Mesenchymal stem cell (in vitro differentiated cells and primary cell): ENCODE measurements at regions not wholly inside any gene's neighbourhood (a gene's known extent, or its start where the extent isn't known, plus 50 kb on each side); places are given as distances from the start of the nearest gene placed in this dataset.

Experiments used
- DNase-seq: peaks from one replicate; pipeline ENCODE4 v3.0.0-alpha.2; 2013
- H2AFZ ChIP-seq: one replicate; pipeline ENCODE4 v1.6.1; 2013; ENCODE audit warnings: low read depth, mild to moderate bottlenecking, control low read depth, inconsistent platforms, low read length, moderate library complexity
- H2AK5ac ChIP-seq: 2 replicates; pipeline ENCODE4 v1.6.1; 2013; ENCODE audit warnings: low read length, moderate library complexity, mild to moderate bottlenecking, inconsistent platforms; ENCODE audit not compliant: severe bottlenecking
- H2BK120ac ChIP-seq: one replicate; pipeline ENCODE4 v1.6.1; 2013; ENCODE audit warnings: low read depth, mild to moderate bottlenecking, inconsistent platforms, low read length, moderate library complexity
- H2BK12ac ChIP-seq, 2 experiments: one replicate each; pipeline ENCODE4 v1.6.1; 2013; ENCODE audit warnings: inconsistent platforms in 2 of 2, low read length in 2 of 2, mild to moderate bottlenecking in 2 of 2, moderate library complexity in 2 of 2, control low read depth in 1 of 2
- H2BK15ac ChIP-seq: one replicate; pipeline ENCODE4 v1.6.1; 2013; ENCODE audit warnings: mild to moderate bottlenecking, low read depth, inconsistent platforms; ENCODE audit not compliant: poor library complexity, severe bottlenecking
- H2BK5ac ChIP-seq: 2 replicates; pipeline ENCODE4 v1.6.1; 2013; ENCODE audit warnings: low read depth, mild to moderate bottlenecking, low read length, control low read depth, inconsistent platforms; ENCODE audit not compliant: poor library complexity, severe bottlenecking
- H3K14ac ChIP-seq, 2 experiments: one replicate each; pipeline ENCODE4 v1.6.1; 2013; ENCODE audit warnings: inconsistent platforms in 2 of 2, low read length in 2 of 2, control low read depth in 1 of 2, mild to moderate bottlenecking in 1 of 2, moderate library complexity in 1 of 2
- H3K18ac ChIP-seq, 2 experiments: one replicate each; pipeline ENCODE4 v1.6.1; 2013; ENCODE audit warnings: inconsistent platforms in 2 of 2, low read length in 2 of 2, control low read depth in 1 of 2, low read depth in 1 of 2, mild to moderate bottlenecking in 1 of 2
- H3K23ac ChIP-seq, 2 experiments: one replicate each; pipeline ENCODE4 v1.6.1; 2013; ENCODE audit warnings: inconsistent platforms in 2 of 2, low read length in 2 of 2, mild to moderate bottlenecking in 2 of 2, moderate library complexity in 2 of 2, control low read depth in 1 of 2
- H3K27ac ChIP-seq: 2 replicates; pipeline ENCODE4 v1.5.1; 2013; ENCODE audit warnings: mild to moderate bottlenecking, moderate library complexity, low read length, control low read depth, inconsistent platforms; ENCODE audit not compliant: poor library complexity, severe bottlenecking
- H3K27me3 ChIP-seq, 2 experiments: 2 replicates each; pipeline versions ENCODE4 v1.6.1 to v1.7.0; 2013; ENCODE audit warnings: low read length in 2 of 2, mild to moderate bottlenecking in 2 of 2, moderate library complexity in 2 of 2, control low read depth in 1 of 2, inconsistent platforms in 1 of 2; ENCODE audit not compliant: control insufficient read depth in 1 of 2, insufficient read depth in 1 of 2
- H3K36me3 ChIP-seq, 2 experiments: 2 replicates each; pipeline versions ENCODE4 v1.6.1 to v1.7.0; 2013; ENCODE audit warnings: low read length in 2 of 2, control low read depth in 1 of 2, inconsistent platforms in 1 of 2, low read depth in 1 of 2, mild to moderate bottlenecking in 1 of 2; ENCODE audit not compliant: insufficient read depth in 2 of 2, control insufficient read depth in 1 of 2
- H3K4ac ChIP-seq, 2 experiments: one replicate each; pipeline ENCODE4 v1.6.1; 2013; ENCODE audit warnings: inconsistent platforms in 2 of 2, low read length in 2 of 2, mild to moderate bottlenecking in 2 of 2, moderate library complexity in 2 of 2, control low read depth in 1 of 2, low read depth in 1 of 2
- H3K4me1 ChIP-seq: 2 replicates; pipeline ENCODE4 v1.6.1; 2013; ENCODE audit warnings: low read depth, low read length, control low read depth; ENCODE audit not compliant: control insufficient read depth, insufficient read depth
- H3K4me2 ChIP-seq: 2 replicates; pipeline ENCODE4 v1.6.1; 2013; ENCODE audit warnings: low read length, mild to moderate bottlenecking, inconsistent platforms; ENCODE audit not compliant: poor library complexity, severe bottlenecking
- H3K4me3 ChIP-seq, 2 experiments: 2 replicates each; pipeline versions ENCODE4 v1.5.1 to v1.7.0; 2013; ENCODE audit warnings: low read length in 2 of 2, mild to moderate bottlenecking in 2 of 2, control low read depth in 1 of 2, low read depth in 1 of 2; ENCODE audit not compliant: insufficient read depth in 1 of 2
- H3K79me1 ChIP-seq: replicated peaks from 2 replicates; pipeline ENCODE4 v1.6.1; 2013; ENCODE audit warnings: mild to moderate bottlenecking, control low read depth, low read length, inconsistent platforms; ENCODE audit not compliant: poor library complexity, severe bottlenecking
- H3K9ac ChIP-seq: 2 replicates; pipeline ENCODE4 v1.7.0; 2013; ENCODE audit warnings: mild to moderate bottlenecking, low read length, moderate library complexity
- H3K9me3 ChIP-seq: 2 replicates; pipeline ENCODE4 v1.7.0; 2013; ENCODE audit warnings: mild to moderate bottlenecking, low read length; ENCODE audit not compliant: control insufficient read depth
- H4K8ac ChIP-seq: one replicate; pipeline ENCODE4 v1.6.1; 2013; ENCODE audit warnings: inconsistent platforms, mild to moderate bottlenecking, low read length, moderate library complexity
- H4K91ac ChIP-seq: one replicate; pipeline ENCODE4 v1.6.1; 2013; ENCODE audit warnings: mild to moderate bottlenecking, low read length, inconsistent platforms
- WGBS: methylation state at CpG from one replicate; pipeline ENCODE4 v1.1.7; 2013; ENCODE audit warnings: mixed read lengths; 5-methylcytosine and 5-hydroxymethylcytosine counted together

- 53% methylated on average over 1 of the region's 3 CpGs for WGBS
- no peak overlapping the region for H2BK5ac ChIP-seq
Measured at GRCh38 chr12:83470749-83471148, 784.0 kb downstream of the TMTC2 start.

GRCh38 chr12:83468988-83469908 is 782.5 kb downstream of the TMTC2 start:
- Histone ChIP-seq H3K14ac (no peak overlapping the region), H2AK5ac (no peak overlapping the region), H3K4me1 (no peaks in the 10 kb centered on the region), H3K27me3 (no peaks in the 10 kb centered on the region), H3K18ac (no peak overlapping the region), H4K91ac (no peak overlapping the region), H2BK15ac (no peak overlapping the region), H3K27ac (no peak overlapping the region), H3K36me3 (no peaks in the 10 kb centered on the region), H3K4me2 (no peak overlapping the region), H4K8ac (no peak overlapping the region), H2BK5ac (no peak overlapping the region), H2BK12ac (no peak overlapping the region), H3K9ac (no peak overlapping the region), H2AFZ (no peak overlapping the region), H3K23ac (no peak overlapping the region), H3K4ac (no peak overlapping the region), H3K9me3 (no peaks in the 10 kb centered on the region), H3K4me3 (no peak overlapping the region), H2BK120ac (no peak overlapping the region), H3K79me1 (no peaks in the 10 kb centered on the region)
- WGBS: 94% methylated on average over 5 of the region's 5 CpGs
- DNase-seq: no peak

More at GRCh38 chr12:83470749-83471148, 784.0 kb downstream of the TMTC2 start:
- no peak overlapping the region for H3K14ac ChIP-seq
- H3K79me1 ChIP-seq: no peaks in the 10 kb centered on the region
- no peak overlapping the region for H3K4ac ChIP-seq
- no peak overlapping the region for H4K8ac ChIP-seq
- no peak overlapping the region for H2AFZ ChIP-seq
- no peak overlapping the region for H3K4me3 ChIP-seq
- H4K91ac ChIP-seq: no peak overlapping the region
- H3K27me3 ChIP-seq: no peaks in the 10 kb centered on the region
- no peak overlapping the region for H2BK15ac ChIP-seq
- no peak overlapping the region for H3K27ac ChIP-seq
- H3K4me2 ChIP-seq: no peak overlapping the region
- H2BK12ac ChIP-seq: no peak overlapping the region
- H3K18ac ChIP-seq: no peak overlapping the region
- DNase-seq: no peak
- no peak overlapping the region for H3K23ac ChIP-seq
- H2AK5ac ChIP-seq: no peak overlapping the region
- H2BK120ac ChIP-seq: no peak overlapping the region
- no peak overlapping the region for H3K9ac ChIP-seq
- no peaks in the 10 kb centered on the region for H3K9me3 ChIP-seq
- no peaks in the 10 kb centered on the region for H3K36me3 ChIP-seq
- no peaks in the 10 kb centered on the region for H3K4me1 ChIP-seq

- H3K18ac ChIP-seq: no peak overlapping the region
- H4K8ac ChIP-seq: no peak overlapping the region
- H2BK15ac ChIP-seq: no peak overlapping the region
- no peaks in the 10 kb centered on the region for H3K4me1 ChIP-seq
- no peaks in the 10 kb centered on the region for H3K36me3 ChIP-seq
- no peak overlapping the region for H3K4me3 ChIP-seq
- DNase-seq: no peak
- H4K91ac ChIP-seq: no peak overlapping the region
- H3K9me3 ChIP-seq: no peaks in the 10 kb centered on the region
- no peak overlapping the region for H2AK5ac ChIP-seq
- no peak overlapping the region for H3K23ac ChIP-seq
- no peak overlapping the region for H3K27ac ChIP-seq
- WGBS: 100% methylated on average over 2 of the region's 2 CpGs
- no peak overlapping the region for H3K4ac ChIP-seq
- H3K79me1 ChIP-seq: no peaks in the 10 kb centered on the region
- no peak overlapping the region for H3K9ac ChIP-seq
- H3K14ac ChIP-seq: no peak overlapping the region
- no peaks in the 10 kb centered on the region for H3K27me3 ChIP-seq
- H2BK12ac ChIP-seq: no peak overlapping the region
- no peak overlapping the region for H3K4me2 ChIP-seq
- no peak overlapping the region for H2BK120ac ChIP-seq
- H2AFZ ChIP-seq: no peak overlapping the region
- H2BK5ac ChIP-seq: no peak overlapping the region
Measured at GRCh38 chr12:83465632-83466031, 778.9 kb downstream of the TMTC2 start.

- Histone ChIP-seq H3K23ac (no peak overlapping the region), H3K9ac (no peak overlapping the region), H2AK5ac (no peak overlapping the region), H3K4me3 (no peak overlapping the region), H2BK120ac (no peak overlapping the region), H2AFZ (no peak overlapping the region), H3K9me3 (no peaks in the 10 kb centered on the region), H4K91ac (no peak overlapping the region), H3K4ac (no peak overlapping the region), H3K36me3 (no peaks in the 10 kb centered on the region), H3K4me2 (no peak overlapping the region), H2BK15ac (no peak overlapping the region), H3K79me1 (no peaks in the 10 kb centered on the region), H3K27me3 (no peaks in the 10 kb centered on the region), H3K14ac (no peak overlapping the region), H4K8ac (no peak overlapping the region), H2BK12ac (no peak overlapping the region), H2BK5ac (no peak overlapping the region), H3K18ac (no peak overlapping the region), H3K27ac (no peak overlapping the region), H3K4me1 (no peaks in the 10 kb centered on the region)
- no peak for DNase-seq
Measured at GRCh38 chr12:83462419-83462818, 775.7 kb downstream of the TMTC2 start.
